Liver (tissue), 8 donors: ENCODE measurements at regions not wholly inside any gene's neighbourhood (a gene's known extent, or its start where the extent isn't known, plus 50 kb on each side); places are given as distances from the start of the nearest gene placed in this dataset.

Experiments
- DNase-seq: peaks from one replicate; pipeline ENCODE4 v3.0.0-alpha.2; 2017; ENCODE audit warnings: low spot score
- H3K27ac ChIP-seq, 2 donors: one replicate each; pipeline ENCODE4 v1.7.0; 2013; ENCODE audit warnings: inconsistent platforms in 2 of 2, low read length in 2 of 2, control low read depth in 1 of 2, low read depth in 1 of 2, mild to moderate bottlenecking in 1 of 2
- H3K27me3 ChIP-seq, 4 donors: one replicate each; pipeline versions ENCODE4 v1.6.1 to v1.7.0; 2013; ENCODE audit warnings: low read length in 3 of 4, inconsistent platforms in 1 of 4, mild to moderate bottlenecking in 1 of 4, moderate library complexity in 1 of 4; ENCODE audit not compliant: control insufficient read depth in 4 of 4, insufficient read depth in 4 of 4
- H3K36me3 ChIP-seq, 4 donors: one replicate each; pipeline versions ENCODE4 v1.6.1 to v1.7.0; 2013; ENCODE audit warnings: low read length in 3 of 4, mild to moderate bottlenecking in 3 of 4, low read depth in 1 of 4, moderate library complexity in 1 of 4; ENCODE audit not compliant: control insufficient read depth in 4 of 4, insufficient read depth in 3 of 4
- H3K4me1 ChIP-seq, 4 donors: one replicate each; pipeline versions ENCODE4 v1.6.1 to v1.7.0; 2013; ENCODE audit warnings: low read length in 3 of 4, mild to moderate bottlenecking in 3 of 4, moderate library complexity in 1 of 4; ENCODE audit not compliant: control insufficient read depth in 4 of 4, insufficient read depth in 4 of 4
- H3K4me3 ChIP-seq, 3 donors: one replicate each; pipeline versions ENCODE4 v1.6.1 to v1.7.0; 2013; ENCODE audit warnings: low read length in 3 of 3, control low read depth in 1 of 3, low read depth in 1 of 3, mild to moderate bottlenecking in 1 of 3
- H3K9ac ChIP-seq, 2 donors: one replicate each; pipeline ENCODE4 v1.7.0; 2013; ENCODE audit warnings: low read length in 2 of 2, mild to moderate bottlenecking in 2 of 2, moderate library complexity in 2 of 2, control low read depth in 1 of 2, low read depth in 1 of 2
- H3K9me3 ChIP-seq, 4 donors: one replicate each; pipeline versions ENCODE4 v1.6.1 to v1.7.0; 2013; ENCODE audit warnings: low read length in 3 of 4; ENCODE audit not compliant: control insufficient read depth in 4 of 4
- EGR1 ChIP-seq, 2 donors: IDR thresholded peaks; 2 replicates each; pipeline ENCODE4 v1.6.1; 2016 to 2018; ENCODE audit warnings: antibody characterized with exemption in 2 of 2, low read depth in 2 of 2
- FOXA1 ChIP-seq: IDR thresholded peaks from 2 replicates; pipeline ENCODE4 v1.6.1; 2016; ENCODE audit warnings: antibody characterized with exemption
- FOXA2 ChIP-seq: IDR thresholded peaks from 2 replicates; pipeline ENCODE4 v1.6.1; 2016; ENCODE audit warnings: antibody characterized with exemption
- GABPA ChIP-seq, 2 donors: IDR thresholded peaks in 1 of 2; conservative IDR thresholded peaks in 1 of 2; 2 replicates each; pipeline ENCODE4 v1.6.1; 2016; ENCODE audit warnings: antibody characterized with exemption in 2 of 2, mild to moderate bottlenecking in 1 of 2, moderate library complexity in 1 of 2
- HNF4A ChIP-seq, 2 donors: conservative IDR thresholded peaks; 2 replicates each; pipeline ENCODE4 v1.6.1; 2016; ENCODE audit warnings: antibody characterized with exemption in 2 of 2, mild to moderate bottlenecking in 2 of 2
- HNF4G ChIP-seq: IDR thresholded peaks from 2 replicates; pipeline ENCODE4 v1.6.1; 2016; ENCODE audit warnings: antibody characterized with exemption
- JUND ChIP-seq, 2 donors: IDR thresholded peaks; 2 replicates each; pipeline ENCODE4 v1.6.1; 2016; ENCODE audit warnings: antibody characterized with exemption in 2 of 2
- NR2F2 ChIP-seq: IDR thresholded peaks from 2 replicates; pipeline ENCODE4 v1.6.1; 2016; ENCODE audit warnings: antibody characterized with exemption
- RAD21 ChIP-seq, 2 donors: IDR thresholded peaks; 2 replicates each; pipeline ENCODE4 v1.6.1; 2016; ENCODE audit warnings: antibody characterized with exemption in 2 of 2, mild to moderate bottlenecking in 2 of 2
- RXRA ChIP-seq, 2 donors: IDR thresholded peaks; 2 replicates each; pipeline ENCODE4 v1.6.1; 2017 to 2018; ENCODE audit warnings: antibody characterized with exemption in 2 of 2, mild to moderate bottlenecking in 1 of 2
- SP1 ChIP-seq: IDR thresholded peaks from 2 replicates; pipeline ENCODE4 v1.6.1; 2018; ENCODE audit warnings: antibody characterized with exemption, mild to moderate bottlenecking
- TAF1 ChIP-seq: conservative IDR thresholded peaks from 2 replicates; pipeline ENCODE4 v1.6.1; 2016; ENCODE audit warnings: antibody characterized with exemption, mild to moderate bottlenecking
- YY1 ChIP-seq: IDR thresholded peaks from 2 replicates; pipeline ENCODE4 v1.6.1; 2016; ENCODE audit warnings: antibody characterized with exemption, mild to moderate bottlenecking
- WGBS: extraction: QIAGEN DNeasy Blood & Tissue Kit; methylation state at CpG from one replicate; pipeline ENCODE4 v1.1.7; 2013; 5-methylcytosine and 5-hydroxymethylcytosine counted together
- TF ChIP-seq, protein P1 (sequence below): IDR thresholded peaks from 2 replicates; pipeline ENCODE4 v1.6.1; 2016; ENCODE audit warnings: antibody characterized with exemption
- TF ChIP-seq, protein P2 (sequence below): IDR thresholded peaks from 2 replicates; pipeline ENCODE4 v1.6.1; 2016; ENCODE audit warnings: antibody characterized with exemption, mild to moderate bottlenecking
- TF ChIP-seq, protein P3 (sequence below): IDR thresholded peaks from 2 replicates; pipeline ENCODE4 v1.6.1; 2016; ENCODE audit warnings: antibody characterized with exemption
- TF ChIP-seq, protein P4 (sequence below): fragments of 150-350 bp; IDR thresholded peaks from 2 replicates; pipeline ENCODE4 v1.5.1; 2017; ENCODE audit warnings: improper control_type of control experiment, low read depth, low read length; ENCODE audit not compliant: missing input control
- TF ChIP-seq, protein P5 (sequence below): IDR thresholded peaks from 2 replicates; pipeline ENCODE4 v1.6.1; 2016; ENCODE audit warnings: antibody characterized with exemption
- donor health status: healthy.
- donor health status: healthy.
- donor health status: healthy.
- donor health status: healthy.
- donor health status: healthy.

DNA sequence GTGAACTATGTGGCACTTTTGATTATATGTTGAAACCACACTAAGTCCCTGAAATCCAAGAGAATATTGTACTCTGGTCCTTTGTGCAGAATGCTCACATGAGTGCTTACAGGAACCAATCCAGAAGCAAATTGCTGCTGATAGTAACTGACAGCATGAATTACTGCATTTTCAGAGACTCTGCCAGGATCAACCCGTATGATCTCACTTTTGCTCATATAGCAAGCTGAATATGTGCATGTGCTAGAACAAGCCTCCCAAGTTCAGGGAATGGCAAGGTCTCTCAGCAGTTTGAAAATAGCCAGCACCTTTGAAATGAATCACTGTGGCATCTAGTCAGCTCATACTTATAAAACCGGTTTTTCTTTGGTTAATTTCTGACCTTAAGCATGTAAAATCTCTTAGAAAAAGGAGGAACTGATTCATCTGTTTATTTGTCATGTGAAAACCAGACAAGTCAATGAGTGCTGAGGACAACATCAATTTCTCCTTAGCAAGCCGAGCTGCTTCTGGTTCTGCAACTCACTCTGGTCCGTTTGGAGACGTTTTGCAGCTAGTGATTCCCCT lies 215.7 kb upstream of the ELL2 start:
- no peak for DNase-seq
- Histone ChIP-seq H3K27me3 (no peaks in the 10 kb centered on the region), H3K36me3 (no peaks in the 10 kb centered on the region), H3K27ac (peak overlapping the region; percentile 36 to 58), H3K4me1 (peaks cover 0 to 9% (median 5%) of the 10 kb centered on the region in 4 donors), H3K4me3 (no peak overlapping the region), H3K9me3 (no peaks in the 10 kb centered on the region), H3K9ac (no peak overlapping the region)
- 44% methylated on average over 5 of the region's 5 CpGs for WGBS
- TF ChIP-seq, protein P1, sequence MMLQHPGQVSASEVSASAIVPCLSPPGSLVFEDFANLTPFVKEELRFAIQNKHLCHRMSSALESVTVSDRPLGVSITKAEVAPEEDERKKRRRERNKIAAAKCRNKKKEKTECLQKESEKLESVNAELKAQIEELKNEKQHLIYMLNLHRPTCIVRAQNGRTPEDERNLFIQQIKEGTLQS: no peak
- TF ChIP-seq GABPA (IDR thresholded peaks at IDR 0.05 in 1 of 2, conservative IDR thresholded peaks at IDR 0.05 in 1 of 2): no peak
- no peak for TF ChIP-seq EGR1 (IDR thresholded peaks at IDR 0.05; ENCODE audit: low read depth in 2 of 2)
- TF ChIP-seq NR2F2: no peak
- peak; percentile 63 to 73 for TF ChIP-seq RXRA (IDR thresholded peaks at IDR 0.05)
- TF ChIP-seq, protein P2, sequence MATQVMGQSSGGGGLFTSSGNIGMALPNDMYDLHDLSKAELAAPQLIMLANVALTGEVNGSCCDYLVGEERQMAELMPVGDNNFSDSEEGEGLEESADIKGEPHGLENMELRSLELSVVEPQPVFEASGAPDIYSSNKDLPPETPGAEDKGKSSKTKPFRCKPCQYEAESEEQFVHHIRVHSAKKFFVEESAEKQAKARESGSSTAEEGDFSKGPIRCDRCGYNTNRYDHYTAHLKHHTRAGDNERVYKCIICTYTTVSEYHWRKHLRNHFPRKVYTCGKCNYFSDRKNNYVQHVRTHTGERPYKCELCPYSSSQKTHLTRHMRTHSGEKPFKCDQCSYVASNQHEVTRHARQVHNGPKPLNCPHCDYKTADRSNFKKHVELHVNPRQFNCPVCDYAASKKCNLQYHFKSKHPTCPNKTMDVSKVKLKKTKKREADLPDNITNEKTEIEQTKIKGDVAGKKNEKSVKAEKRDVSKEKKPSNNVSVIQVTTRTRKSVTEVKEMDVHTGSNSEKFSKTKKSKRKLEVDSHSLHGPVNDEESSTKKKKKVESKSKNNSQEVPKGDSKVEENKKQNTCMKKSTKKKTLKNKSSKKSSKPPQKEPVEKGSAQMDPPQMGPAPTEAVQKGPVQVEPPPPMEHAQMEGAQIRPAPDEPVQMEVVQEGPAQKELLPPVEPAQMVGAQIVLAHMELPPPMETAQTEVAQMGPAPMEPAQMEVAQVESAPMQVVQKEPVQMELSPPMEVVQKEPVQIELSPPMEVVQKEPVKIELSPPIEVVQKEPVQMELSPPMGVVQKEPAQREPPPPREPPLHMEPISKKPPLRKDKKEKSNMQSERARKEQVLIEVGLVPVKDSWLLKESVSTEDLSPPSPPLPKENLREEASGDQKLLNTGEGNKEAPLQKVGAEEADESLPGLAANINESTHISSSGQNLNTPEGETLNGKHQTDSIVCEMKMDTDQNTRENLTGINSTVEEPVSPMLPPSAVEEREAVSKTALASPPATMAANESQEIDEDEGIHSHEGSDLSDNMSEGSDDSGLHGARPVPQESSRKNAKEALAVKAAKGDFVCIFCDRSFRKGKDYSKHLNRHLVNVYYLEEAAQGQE: peak; percentile 19
- peak; percentile 65 for TF ChIP-seq HNF4G
- TF ChIP-seq TAF1: no peak
- TF ChIP-seq RAD21 (IDR thresholded peaks at IDR 0.05): peak; percentile 57 to 60
- TF ChIP-seq, protein P3, sequence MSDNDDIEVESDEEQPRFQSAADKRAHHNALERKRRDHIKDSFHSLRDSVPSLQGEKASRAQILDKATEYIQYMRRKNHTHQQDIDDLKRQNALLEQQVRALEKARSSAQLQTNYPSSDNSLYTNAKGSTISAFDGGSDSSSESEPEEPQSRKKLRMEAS: peak; percentile 83
- TF ChIP-seq HNF4A (conservative IDR thresholded peaks at IDR 0.05): peak; percentile 84 to 88
- TF ChIP-seq JUND (IDR thresholded peaks at IDR 0.05): peak in 1 of 2 donors; percentile 64
- no peak for TF ChIP-seq FOXA1
- TF ChIP-seq, protein P4, sequence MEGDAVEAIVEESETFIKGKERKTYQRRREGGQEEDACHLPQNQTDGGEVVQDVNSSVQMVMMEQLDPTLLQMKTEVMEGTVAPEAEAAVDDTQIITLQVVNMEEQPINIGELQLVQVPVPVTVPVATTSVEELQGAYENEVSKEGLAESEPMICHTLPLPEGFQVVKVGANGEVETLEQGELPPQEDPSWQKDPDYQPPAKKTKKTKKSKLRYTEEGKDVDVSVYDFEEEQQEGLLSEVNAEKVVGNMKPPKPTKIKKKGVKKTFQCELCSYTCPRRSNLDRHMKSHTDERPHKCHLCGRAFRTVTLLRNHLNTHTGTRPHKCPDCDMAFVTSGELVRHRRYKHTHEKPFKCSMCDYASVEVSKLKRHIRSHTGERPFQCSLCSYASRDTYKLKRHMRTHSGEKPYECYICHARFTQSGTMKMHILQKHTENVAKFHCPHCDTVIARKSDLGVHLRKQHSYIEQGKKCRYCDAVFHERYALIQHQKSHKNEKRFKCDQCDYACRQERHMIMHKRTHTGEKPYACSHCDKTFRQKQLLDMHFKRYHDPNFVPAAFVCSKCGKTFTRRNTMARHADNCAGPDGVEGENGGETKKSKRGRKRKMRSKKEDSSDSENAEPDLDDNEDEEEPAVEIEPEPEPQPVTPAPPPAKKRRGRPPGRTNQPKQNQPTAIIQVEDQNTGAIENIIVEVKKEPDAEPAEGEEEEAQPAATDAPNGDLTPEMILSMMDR: no peak
- TF ChIP-seq FOXA2: peak; percentile 52
- TF ChIP-seq, protein P5, sequence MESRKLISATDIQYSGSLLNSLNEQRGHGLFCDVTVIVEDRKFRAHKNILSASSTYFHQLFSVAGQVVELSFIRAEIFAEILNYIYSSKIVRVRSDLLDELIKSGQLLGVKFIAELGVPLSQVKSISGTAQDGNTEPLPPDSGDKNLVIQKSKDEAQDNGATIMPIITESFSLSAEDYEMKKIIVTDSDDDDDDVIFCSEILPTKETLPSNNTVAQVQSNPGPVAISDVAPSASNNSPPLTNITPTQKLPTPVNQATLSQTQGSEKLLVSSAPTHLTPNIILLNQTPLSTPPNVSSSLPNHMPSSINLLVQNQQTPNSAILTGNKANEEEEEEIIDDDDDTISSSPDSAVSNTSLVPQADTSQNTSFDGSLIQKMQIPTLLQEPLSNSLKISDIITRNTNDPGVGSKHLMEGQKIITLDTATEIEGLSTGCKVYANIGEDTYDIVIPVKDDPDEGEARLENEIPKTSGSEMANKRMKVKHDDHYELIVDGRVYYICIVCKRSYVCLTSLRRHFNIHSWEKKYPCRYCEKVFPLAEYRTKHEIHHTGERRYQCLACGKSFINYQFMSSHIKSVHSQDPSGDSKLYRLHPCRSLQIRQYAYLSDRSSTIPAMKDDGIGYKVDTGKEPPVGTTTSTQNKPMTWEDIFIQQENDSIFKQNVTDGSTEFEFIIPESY: peak; percentile 72
- peak; percentile 71 for TF ChIP-seq YY1
- TF ChIP-seq SP1: peak; percentile 67
